ENCODE measurements at regions not wholly inside any gene's neighbourhood (a gene's known extent, or its start where the extent isn't known, plus 50 kb on each side); places are given as distances from the start of the nearest gene placed in this dataset.

DNA sequence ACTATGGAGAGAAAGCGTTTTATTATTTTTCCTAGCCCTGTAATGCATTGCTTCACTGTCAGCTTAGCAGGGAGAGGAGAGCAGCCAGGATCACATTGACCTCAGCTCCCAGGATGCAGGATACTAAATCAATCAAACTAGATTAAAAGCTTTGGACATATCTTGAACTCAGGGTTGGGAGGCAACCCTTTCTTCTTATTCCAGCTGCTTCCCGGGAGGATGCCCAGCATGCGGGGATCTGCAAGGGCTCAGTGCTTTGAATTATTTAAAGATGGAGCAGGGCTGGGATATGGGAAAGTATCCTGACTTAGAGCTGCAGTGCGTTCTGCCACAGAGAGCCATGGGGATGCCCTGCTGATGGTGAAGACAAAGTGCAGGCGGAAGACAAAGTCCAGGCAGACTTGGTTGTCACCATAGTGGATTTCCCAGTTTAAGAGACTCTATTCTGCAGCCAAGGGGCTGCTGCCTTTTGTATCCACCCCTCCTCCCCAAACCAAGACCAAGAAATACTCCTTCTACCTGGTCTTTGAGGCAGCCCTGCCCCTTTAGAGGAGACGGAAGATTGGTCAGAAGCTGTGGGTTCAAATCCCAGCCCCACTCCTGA, 1035.0 kb downstream of the TBC1D22A start:
- DNase-seq = no peak

DNA sequence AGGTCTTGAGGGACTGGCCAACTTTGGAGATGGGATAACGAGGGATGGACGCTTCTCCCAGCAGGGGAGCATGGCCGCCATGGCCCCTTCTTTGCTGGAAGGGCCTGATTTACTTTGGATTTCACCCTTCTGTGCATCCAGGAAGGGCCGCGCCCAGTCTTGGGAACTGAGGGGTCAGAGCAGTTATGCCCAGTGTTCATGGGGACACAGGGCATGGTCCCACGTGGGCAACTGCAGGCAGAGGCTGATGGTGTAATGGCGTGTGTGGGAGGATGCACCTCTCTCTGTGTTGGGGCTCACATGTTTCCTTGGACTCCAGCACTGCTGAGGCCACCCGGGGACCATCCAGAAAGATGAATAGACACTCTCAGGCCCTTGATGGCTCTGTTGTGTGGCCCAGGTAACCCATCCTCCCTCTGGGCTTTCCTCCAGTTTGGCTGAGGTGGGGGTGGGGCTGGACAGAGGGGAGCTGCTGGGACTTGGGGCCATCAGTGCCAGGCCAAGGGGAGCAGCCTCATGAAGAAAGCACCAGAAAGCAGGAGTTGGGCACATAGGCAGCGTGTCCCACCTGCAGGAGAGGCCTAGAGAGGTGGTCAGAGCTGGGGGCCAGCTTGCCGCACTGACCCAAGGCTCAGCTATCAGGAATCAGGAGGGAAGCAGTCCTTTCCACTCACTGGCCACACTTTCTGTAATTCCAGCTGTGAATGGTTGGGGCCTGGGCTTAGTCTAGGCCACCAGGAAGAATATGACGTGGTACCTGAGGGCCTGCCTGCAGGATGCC, 1033.9 kb downstream of the TBC1D22A start:
- no peak for DNase-seq

DNA sequence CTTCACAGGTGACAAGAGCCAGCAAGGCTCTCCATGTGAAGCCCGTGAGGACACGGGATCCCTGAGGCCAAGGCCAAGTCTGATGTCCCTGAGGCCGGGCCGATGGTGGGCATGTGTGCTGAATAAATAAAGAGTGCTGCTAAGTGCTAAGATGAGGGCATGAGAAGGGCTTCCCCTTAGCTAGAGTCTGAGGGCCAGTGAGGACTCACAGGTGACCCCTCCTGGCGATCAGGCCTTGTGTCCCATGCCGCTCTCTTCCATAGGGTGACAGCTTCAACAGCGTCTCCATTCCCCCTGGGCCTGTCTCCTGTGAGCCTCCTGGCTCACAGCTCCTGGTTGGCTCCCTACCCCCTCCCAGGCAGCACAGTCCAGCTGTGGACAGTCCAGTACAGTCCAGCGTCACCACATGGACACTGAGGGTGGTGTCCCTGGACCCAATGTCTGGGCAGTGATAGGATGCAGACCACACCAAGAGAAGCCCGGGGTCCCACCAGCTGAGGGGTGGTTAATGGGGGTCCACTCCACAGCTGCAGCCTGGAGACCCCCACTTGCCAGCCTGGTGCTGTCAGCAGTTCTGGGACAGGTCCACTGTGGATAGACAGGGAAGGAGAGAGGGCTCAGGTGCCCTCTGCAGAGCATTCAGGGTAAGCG, 1033.2 kb downstream of the TBC1D22A start:
- no peak for DNase-seq

DNA sequence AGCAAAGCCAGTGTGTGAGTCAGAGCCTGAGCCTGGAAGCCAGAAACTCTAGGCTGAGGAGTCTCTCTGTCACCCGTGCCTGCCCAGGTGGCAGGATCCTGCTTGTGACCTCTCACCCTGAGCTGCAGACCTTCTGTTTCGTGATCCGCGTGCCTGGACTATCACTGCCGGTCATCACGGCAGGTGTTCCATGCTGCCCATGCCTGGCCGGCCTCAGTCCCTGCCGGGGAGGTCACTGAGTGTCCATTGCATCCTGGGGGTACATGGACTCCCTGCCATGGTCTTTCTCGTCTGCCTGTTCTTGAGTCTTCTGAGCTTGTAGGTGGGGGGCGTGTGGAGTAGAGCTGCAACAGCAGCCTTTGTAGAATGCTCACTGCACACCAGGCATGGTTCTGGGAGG, 1032.4 kb downstream of the TBC1D22A start:
- DNase-seq = no peak

DNA sequence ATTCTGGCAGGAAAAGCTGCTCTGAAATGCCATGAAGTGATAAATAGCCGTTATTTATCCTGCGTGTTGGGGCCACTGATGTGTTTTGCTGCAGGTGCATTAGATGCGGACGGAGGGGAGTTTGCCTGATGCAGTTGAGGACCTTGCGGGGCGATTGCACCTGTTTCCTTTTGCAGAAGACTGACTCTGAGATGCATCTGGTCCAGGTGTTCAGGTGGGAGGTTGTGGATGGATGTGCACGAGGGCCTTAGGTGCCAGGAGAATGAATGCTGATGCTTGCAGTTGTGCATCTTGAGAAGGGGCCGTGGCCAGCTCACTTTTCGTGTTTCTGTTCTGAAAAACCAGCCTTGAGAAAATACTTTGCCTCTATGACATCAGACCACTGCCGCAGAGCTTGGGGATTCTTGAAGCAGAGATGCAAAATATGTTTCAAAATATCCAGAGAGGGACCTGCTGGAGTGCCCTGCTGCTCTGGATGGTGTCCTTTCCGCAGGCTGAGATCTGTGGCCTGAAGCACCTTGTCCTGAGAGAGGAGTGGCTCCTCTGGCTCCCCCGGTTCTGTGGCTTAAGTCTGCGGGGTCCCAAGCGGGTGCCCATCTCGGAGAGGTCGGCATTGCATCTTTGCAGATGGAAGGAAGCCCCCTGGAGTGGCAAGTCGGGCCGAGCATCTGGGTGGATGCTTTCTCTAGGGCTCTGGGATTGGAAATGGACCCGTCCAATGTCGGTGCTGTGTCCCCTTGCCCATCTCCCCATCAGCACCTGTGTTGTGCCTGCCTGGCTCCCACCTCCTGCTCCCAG, 1031.1 kb downstream of the TBC1D22A start:
- DNase-seq = no peak

DNA sequence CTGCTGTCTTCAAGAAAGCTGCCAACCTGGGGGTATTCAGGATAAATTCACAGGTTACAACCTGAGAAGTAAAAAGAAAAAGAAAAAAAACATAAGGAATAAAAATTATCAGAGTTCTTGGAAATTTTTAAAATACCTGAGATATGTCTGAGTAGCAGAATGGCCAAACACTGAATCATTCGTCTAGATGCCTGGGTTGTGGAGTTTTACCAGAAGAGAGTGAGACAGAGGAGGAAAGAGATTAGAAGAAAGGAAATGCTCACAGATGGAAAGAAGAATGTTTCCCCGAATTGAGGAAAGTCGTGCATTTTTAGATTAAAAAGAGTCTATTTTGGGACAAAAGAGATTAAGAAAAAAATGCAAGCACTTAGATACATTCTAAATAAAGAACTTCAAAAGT, 1026.7 kb downstream of the TBC1D22A start:
- no peak for DNase-seq

DNA sequence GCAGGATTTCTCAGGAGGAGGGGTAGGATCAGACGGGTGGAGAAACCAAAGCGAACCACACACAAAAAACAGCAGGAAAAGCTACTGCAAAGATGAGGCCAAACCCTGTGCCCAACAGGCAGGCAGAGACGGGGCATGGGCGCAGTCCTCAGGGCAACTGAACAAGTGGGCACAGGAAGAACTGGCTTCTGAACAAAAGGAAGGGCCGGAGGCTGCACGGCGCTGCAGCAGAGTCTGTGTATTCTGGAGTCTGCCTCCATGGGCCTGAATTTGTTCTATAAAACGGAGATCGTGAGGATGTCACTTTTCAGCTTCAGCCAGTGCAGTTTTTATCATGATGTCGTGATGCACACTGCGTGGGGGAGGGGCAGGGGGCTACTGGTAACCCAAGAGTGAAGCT, 1026.0 kb downstream of the TBC1D22A start:
- no peak for DNase-seq

DNA sequence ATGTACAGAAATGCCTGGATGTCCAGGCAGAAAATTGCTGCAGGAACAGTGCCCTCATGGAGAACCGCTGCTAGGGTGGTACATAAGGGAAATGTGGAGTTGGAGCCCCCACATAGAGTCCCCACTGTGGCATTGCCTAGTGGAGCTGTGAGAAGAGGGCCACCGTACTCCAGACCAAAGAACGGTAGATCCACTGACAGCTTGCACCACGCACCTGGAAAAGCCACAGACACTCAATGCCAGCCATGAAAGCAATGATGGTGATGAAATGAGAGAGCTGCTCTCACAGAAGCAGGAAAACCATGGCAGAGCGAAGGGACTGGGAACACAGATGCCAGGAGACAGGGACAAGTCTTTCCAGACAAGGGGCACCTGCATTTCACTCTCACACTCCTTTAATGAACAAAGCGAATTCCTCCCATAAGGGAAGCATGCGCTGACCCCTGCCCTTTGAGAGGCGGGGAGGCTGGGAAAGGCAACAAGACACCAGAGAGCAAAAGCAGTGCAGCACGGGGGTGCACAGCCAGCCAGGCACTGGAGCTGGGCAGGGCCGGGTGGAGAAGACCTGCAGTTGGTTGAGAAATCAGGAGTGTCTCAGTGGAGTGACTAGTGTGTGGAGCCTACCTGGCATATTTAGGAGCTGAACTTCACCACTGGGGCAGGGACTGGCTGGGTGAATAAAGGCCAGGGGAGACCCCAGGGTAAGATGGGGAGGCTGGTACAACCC, 1025.2 kb downstream of the TBC1D22A start:
- no peak for DNase-seq

DNA sequence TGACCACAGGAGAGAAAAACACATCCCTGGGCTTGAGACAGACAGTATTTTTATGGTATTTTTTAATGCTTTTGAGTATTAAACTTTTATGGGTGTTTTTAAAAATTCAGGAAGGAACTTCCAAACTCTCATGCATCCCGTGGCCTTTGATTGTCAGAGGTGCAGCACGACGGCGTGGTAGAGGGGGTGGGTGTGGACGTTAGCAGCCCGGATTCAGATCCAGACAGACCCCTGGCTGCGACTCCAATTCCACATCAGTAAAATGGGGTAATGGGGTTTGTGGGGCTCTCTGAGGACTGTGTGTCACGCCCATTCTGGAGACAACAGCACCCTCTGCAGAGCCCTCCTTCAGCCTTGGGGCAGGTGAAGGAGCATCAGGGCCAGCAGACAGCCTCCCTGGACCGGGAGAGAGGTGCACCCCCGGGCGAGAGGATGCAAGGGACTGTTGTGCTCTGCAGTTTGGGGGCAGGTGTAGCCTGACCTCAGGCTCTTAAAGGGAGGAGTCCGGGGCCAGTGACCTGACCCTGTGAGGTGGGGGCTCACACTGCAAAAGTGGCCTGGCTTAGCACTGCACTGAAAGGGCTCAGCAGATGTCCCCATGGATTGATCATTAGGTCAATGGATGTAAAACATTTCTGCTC, 1024.3 kb downstream of the TBC1D22A start:
- DNase-seq = no peak

DNA sequence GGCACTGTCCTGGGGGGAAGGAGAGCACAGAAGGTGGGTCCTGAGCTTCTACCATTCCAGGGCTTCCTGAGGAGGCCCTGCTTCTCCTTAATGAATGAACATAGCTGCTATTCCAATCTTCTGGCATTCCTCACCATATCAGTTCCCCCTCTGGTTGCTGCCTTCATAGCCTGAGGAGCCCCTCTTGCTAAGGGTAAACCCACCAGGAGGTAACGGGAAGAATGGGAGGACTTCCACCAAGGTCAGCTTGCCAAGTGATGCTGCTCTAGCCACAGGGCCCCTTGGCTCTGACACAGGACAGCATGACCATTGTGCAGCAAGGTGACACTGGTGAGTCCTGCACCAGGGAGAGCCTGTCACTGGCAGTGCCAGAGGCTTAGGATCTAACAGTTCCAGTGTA, 1022.5 kb downstream of the TBC1D22A start:
- DNase-seq = no peak

DNA sequence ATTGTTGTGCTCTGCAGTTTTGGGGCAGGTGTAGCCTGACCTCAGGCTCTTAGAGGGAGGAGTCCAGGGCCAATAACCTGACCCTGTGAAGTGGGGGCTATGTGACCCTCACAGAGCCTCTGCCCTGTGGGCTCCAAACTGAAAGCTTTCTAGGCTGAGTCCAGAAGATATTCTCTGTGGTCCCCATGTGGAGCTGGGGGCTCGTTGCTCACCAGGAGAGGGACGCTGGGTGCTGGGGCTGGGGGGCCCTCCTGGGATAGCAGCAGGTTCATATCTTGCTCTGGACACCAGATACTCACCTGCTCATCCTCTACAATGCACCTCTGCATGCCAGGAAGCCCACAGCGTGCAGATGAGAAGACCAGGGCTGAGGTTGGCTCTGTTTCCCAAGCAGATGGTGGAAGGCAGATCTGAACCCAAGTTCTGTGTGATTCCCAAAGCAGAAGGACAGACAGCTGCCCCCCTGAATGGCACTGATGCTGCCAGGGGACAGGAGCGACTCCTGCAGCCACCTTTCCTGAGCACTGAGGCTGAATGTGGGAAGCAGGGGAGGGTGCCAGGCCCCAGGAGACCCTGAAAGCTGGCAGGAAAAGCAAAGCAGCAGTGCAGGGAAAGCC, 1022.0 kb downstream of the TBC1D22A start:
- DNase-seq = no peak

DNA sequence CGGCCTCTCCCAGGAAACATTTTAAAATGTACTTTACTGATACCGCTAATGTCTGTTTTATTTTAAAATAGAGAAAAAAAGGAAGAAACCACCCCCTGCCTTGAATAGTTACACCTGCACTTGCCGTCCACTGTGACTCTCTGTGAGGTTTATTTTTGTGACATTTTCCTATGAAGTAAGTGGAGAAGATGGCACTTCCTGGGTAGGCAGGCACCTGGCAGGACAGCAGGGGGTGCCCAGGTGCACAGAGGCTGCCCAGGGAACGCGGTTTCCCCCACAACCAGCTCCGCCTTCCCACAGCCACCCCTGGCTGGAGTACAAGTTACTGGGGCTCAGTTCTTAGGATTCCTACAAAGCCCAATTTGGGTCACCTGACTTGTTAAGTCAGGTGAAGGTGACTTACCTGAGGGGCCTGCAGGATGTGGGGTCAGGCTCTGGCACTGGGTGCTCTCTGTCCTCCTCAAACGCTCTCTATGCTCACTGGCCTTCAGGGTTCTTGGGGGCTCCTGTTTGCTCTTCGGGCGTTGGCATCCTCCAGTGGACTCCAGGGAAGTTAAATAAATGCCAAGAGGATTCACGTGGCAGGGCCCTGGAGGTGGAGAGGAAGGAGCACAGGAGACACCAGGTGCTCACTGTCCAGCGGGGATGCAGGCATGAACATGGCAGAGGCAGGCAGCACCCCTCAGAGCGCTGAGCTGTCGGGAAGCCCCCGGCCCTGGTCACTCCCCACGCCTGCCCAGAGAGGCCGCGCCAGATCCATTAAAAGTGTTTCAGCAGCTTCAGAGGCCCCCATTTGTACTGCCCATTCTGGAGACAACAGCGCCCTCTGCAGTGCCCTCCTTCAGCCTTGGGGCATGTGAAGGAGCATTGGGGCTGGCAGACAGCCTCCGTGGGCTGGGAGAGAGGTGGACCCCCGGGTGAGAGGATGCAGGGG, 1021.2 kb downstream of the TBC1D22A start:
- DNase-seq = no peak

DNA sequence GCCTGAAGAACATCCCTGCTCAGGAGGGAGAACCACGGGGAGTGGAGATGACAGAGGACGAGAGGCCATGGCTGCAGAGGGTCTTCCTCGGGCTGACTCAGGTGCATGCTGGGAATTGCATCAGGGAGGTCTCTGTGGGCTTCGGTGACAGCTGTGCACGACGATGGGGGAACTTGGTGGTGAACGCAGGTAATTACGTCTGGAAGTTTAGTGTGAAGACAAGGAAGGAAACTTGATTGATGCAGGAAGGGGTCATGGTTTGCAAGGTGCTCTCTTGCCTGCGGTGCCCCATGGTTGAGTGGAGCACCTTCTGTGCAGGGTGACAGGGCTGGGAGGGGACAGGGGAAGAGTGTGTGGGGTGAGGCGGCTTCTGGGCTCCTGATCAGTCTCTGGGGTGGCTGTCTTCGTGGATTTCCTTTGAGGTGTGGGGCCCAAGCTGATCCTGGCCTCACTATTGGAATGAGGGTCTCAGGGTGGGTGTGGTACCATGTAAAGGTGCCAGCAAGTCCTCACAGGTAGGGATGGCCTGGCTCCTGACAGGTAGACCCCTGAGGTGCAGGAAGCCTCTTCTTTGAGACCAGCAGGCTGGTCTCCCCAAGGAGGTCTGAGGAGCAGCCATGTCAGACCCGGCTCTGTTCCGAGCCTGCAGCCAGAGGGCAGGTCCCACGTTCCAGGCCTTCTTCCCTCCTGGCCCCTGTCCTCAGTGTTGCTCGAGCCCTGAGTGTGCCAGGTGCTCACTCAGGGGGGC, 1020.1 kb downstream of the TBC1D22A start:
- no peak for DNase-seq

DNA sequence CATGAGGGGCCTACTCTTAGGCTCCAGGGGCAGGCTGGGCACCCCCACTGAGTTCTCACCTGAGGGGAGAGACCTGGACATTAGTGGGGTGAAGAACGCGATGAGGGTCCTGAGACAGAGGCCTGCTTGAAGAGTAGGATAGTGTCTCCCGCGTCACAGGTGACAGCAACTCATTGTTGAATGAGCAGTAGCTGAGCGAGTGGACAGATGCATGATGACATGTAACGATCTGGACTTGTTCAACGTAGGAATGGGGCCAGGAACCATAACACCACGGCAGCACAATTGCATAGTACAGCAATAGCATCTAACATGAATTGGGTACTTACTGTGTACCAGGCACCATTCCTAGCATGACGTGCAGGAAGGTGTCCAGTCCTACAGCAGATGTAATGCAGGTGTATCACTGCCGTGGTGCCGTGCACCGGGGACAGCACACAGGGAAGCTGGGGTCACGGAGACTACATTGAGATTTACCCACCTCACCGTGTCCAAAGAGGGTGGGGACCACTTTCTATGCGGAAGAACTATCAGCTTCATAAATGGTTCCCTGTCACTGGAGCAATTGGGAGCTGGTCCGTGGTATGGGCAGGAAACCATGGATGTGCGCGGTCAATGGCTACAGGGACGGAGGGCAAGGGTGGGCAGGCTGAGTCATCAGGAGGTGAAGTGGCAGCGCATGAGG, 1019.1 kb downstream of the TBC1D22A start:
- no peak for DNase-seq

DNA sequence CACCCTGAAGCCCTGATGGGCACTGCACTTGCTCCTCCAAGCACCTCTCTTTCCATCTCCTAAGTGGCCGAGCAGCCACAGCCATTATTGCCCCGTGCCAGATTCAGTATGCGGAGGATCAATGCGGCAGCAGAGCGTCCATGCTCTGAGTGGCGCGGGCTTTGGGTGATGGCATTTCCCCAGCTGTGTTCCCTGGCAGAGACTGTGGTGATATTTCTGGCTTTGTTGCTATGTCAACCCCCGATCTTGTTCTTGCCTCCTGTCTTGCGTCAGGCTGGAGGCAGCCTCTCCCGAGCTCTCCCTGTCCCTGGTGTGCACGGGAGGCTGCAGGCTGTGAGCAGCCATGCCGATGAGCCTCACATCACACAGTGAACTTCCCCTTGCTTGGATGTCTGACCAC, 1018.6 kb downstream of the TBC1D22A start:
- no peak for DNase-seq

DNA sequence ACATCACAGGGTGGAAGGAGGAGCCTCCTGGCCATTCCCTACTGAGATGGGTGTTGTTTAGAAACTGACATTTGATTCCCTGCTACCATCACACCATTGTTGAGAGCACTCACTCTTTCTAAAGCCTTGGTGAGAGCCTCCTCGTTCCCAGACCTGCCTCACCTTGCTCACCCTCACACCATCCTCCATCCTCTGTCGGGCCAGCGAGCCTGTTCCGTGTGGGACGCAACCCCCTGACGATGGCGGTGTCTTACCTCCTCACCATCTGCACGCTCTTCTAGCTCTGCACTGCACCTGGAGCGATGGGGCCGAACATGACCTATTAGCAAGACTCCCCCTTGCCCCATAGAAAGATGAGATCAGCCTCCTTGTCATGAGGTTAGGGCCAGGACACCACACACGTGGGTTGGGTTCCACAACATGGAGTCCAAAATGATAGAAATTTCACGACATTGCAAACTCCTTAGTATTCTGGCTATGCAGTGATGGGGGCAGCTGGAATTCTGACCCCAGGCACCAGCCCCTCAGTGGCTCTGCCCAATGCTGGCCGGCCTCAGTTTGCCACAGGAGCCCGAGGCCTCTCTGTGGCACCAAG, 1017.9 kb downstream of the TBC1D22A start:
- no peak for DNase-seq

DNA sequence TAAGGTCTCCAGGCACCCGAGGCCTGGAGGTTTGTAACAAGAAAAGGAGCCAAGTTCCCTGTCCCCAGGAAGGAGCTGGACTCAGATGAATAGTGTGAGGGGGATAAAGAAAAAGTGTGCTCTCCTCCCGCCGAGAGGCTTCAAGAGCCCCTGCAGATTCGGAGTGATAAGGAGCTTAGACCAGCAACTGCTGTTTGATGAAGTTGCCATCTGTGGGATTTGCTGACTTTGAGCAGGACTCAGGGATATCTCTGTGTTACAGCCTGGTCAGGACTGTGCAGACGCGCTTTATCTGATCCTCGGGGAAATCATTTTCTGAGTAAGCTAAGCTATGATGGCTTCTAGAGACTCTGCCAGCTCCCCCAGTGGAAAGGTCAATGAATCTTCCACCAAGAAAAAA, 1017.0 kb downstream of the TBC1D22A start:
- DNase-seq = no peak

DNA sequence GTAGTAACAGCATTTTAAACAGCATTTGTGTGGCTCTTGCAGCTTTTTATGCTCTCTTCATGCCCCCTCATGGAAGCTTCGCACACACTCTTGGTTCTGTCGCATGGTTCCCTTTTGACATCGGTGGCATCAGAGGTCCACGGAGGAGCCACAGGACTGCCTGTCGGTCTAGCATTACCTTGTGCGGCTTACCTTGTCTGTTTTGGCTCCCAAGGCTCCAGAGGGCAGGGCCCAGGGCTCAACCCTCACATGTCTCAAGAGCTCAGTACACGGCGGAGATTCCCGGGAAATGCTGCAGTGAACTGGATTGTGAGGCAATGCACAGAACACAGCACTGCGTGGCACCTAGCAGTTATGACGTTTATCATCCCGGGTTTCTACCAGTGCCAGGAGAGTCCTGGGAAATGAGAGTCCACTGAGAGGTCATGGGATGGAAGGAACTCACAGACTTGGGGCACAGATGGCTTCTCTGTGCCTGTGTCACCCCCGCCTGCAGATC, 1015.8 kb downstream of the TBC1D22A start:
- no peak for DNase-seq

DNA sequence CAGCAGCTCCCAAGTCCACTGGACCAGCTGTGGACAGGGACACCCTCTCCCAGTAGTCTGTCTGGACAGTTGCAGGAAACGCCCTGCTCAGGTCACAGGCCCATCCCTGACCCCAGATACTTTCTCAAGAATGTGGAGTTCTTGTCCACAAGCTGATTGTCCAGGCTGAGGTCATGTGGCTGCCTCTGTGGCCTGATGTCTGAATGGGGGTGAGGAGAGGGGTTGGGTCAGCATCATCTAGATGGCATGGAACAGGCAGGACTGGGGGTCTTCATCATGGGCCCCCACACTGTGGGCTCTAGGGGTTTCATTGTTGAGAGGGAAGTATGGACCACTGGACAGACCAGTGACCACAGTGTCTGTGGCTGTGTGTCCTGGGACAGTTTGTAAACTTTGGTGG, 1015.0 kb downstream of the TBC1D22A start:
- no peak for DNase-seq

All from NCI-H1048 (cell line).